ENCODE measurements at regions not wholly inside any gene's neighbourhood (a gene's known extent, or its start where the extent isn't known, plus 50 kb on each side); places are given as distances from the start of the nearest gene placed in this dataset.

GRCh38 chr13:69649063-69649392 lies 458.6 kb upstream of the ATXN8OS start:
- H3K4me1 ChIP-seq (ENCODE audit: control insufficient read depth, insufficient read depth, low read length): no peaks in the 10 kb centered on the region
- H3K4me3 ChIP-seq (ENCODE audit: low read length): no peak overlapping the region
- H3K36me3 ChIP-seq (ENCODE audit: control insufficient read depth, insufficient read depth, low read length): no peaks in the 10 kb centered on the region
- no peak for DNase-seq
- H3K9me3 ChIP-seq (replicated peaks; ENCODE audit: control insufficient read depth, low read depth, low read length): peaks cover 7% of the 10 kb centered on the region
- H3K27ac ChIP-seq (ENCODE audit: low read length): no peak overlapping the region
- no CpG with 5 or more reads among the region's 2 CpGs for WGBS (ENCODE audit: insufficient coverage)
- H3K27me3 ChIP-seq (ENCODE audit: control insufficient read depth, insufficient read depth, low read length): no peaks in the 10 kb centered on the region

- Histone ChIP-seq H3K36me3 (ENCODE audit: control insufficient read depth, insufficient read depth, low read length) (no peaks in the 10 kb centered on the region), H3K4me3 (ENCODE audit: low read length) (no peak overlapping the region), H3K4me1 (ENCODE audit: control insufficient read depth, insufficient read depth, low read length) (no peaks in the 10 kb centered on the region), H3K9me3 (replicated peaks; ENCODE audit: control insufficient read depth, low read depth, low read length) (peaks cover 7% of the 10 kb centered on the region), H3K27ac (ENCODE audit: low read length) (no peak overlapping the region), H3K27me3 (ENCODE audit: control insufficient read depth, insufficient read depth, low read length) (no peaks in the 10 kb centered on the region)
- WGBS (ENCODE audit: insufficient coverage): no CpG with 5 or more reads among the region's 3 CpGs
- DNase-seq: no peak
These were observed 459.1 kb upstream of the ATXN8OS start for GRCh38 chr13:69648340-69649062.

GRCh38 chr13:69644447-69644846 lies 463.2 kb upstream of the ATXN8OS start:
- Histone ChIP-seq H3K4me3 (ENCODE audit: low read length) (no peak overlapping the region), H3K36me3 (ENCODE audit: control insufficient read depth, insufficient read depth, low read length) (no peaks in the 10 kb centered on the region), H3K27ac (ENCODE audit: low read length) (no peak overlapping the region), H3K27me3 (ENCODE audit: control insufficient read depth, insufficient read depth, low read length) (no peaks in the 10 kb centered on the region), H3K9me3 (replicated peaks; ENCODE audit: control insufficient read depth, low read depth, low read length) (peaks cover 7% of the 10 kb centered on the region), H3K4me1 (ENCODE audit: control insufficient read depth, insufficient read depth, low read length) (no peaks in the 10 kb centered on the region)
- no peak for DNase-seq

DNA sequence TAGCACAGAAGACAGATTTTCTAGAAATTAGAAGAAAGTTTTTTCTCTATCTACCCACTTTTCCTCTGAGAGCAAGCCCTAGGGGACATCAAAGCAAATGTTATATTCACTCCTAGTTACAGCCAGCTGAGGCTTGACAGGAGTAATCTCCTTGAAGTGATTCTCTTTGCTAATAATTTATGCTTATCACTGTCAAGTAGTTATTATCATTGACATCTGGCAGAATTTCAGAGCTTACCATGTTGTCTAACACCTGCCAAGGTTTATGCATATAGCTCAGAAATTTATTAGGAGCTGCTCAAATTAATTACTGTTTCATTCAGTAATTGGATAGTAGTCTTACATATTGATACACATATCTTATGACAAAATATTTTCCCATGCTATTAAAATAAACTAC lies 465.9 kb upstream of the ATXN8OS start:
- Histone ChIP-seq H3K27me3 (ENCODE audit: control insufficient read depth, insufficient read depth, low read length) (no peaks in the 10 kb centered on the region), H3K4me3 (ENCODE audit: low read length) (no peak overlapping the region), H3K27ac (ENCODE audit: low read length) (no peak overlapping the region), H3K36me3 (ENCODE audit: control insufficient read depth, insufficient read depth, low read length) (no peaks in the 10 kb centered on the region), H3K9me3 (replicated peaks; ENCODE audit: control insufficient read depth, low read depth, low read length) (peaks cover 7% of the 10 kb centered on the region), H3K4me1 (ENCODE audit: control insufficient read depth, insufficient read depth, low read length) (no peaks in the 10 kb centered on the region)
- DNase-seq: no peak

- Histone ChIP-seq H3K27ac (ENCODE audit: low read length) (no peak overlapping the region), H3K4me3 (ENCODE audit: low read length) (no peak overlapping the region), H3K4me1 (ENCODE audit: control insufficient read depth, insufficient read depth, low read length) (no peaks in the 10 kb centered on the region), H3K9me3 (replicated peaks; ENCODE audit: control insufficient read depth, low read depth, low read length) (no peaks in the 10 kb centered on the region), H3K36me3 (ENCODE audit: control insufficient read depth, insufficient read depth, low read length) (no peaks in the 10 kb centered on the region), H3K27me3 (ENCODE audit: control insufficient read depth, insufficient read depth, low read length) (no peaks in the 10 kb centered on the region)
- WGBS (ENCODE audit: insufficient coverage): no CpG with 5 or more reads among the region's 1 CpG
- no peak for DNase-seq
These were observed 474.6 kb upstream of the ATXN8OS start for GRCh38 chr13:69633044-69633443.

DNA sequence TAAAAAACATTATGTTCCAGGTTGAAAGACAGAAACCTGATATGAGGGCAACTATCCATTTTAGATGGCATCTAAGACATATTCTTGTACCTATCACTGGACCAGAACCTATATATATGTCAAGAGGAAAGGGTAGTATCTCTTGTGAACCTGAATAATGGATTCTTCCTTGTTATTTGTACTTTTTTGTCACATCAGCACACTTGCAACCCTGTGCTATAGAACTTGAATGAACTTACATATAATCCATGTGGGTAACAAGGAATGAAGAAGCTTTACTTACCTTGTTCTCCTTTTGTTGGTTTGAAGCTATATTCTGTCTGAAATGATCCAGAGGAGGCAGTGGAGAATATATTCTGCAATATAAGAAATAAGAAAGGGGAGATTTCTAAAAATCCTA lies 483.7 kb upstream of the ATXN8OS start:
- no peak for DNase-seq
- Histone ChIP-seq H3K27ac (ENCODE audit: low read length) (no peak overlapping the region), H3K4me1 (ENCODE audit: control insufficient read depth, insufficient read depth, low read length) (no peaks in the 10 kb centered on the region), H3K36me3 (ENCODE audit: control insufficient read depth, insufficient read depth, low read length) (no peaks in the 10 kb centered on the region), H3K9me3 (replicated peaks; ENCODE audit: control insufficient read depth, low read depth, low read length) (no peaks in the 10 kb centered on the region), H3K27me3 (ENCODE audit: control insufficient read depth, insufficient read depth, low read length) (no peaks in the 10 kb centered on the region), H3K4me3 (ENCODE audit: low read length) (no peak overlapping the region)

- no peak overlapping the region for H3K27ac ChIP-seq (ENCODE audit: low read length)
- 38% methylated on average over 2 of the region's 2 CpGs for WGBS (ENCODE audit: insufficient coverage)
- no peaks in the 10 kb centered on the region for H3K36me3 ChIP-seq (ENCODE audit: control insufficient read depth, insufficient read depth, low read length)
- H3K4me3 ChIP-seq (ENCODE audit: low read length): no peak overlapping the region
- H3K4me1 ChIP-seq (ENCODE audit: control insufficient read depth, insufficient read depth, low read length): no peaks in the 10 kb centered on the region
- no peaks in the 10 kb centered on the region for H3K27me3 ChIP-seq (ENCODE audit: control insufficient read depth, insufficient read depth, low read length)
- H3K9me3 ChIP-seq (replicated peaks; ENCODE audit: control insufficient read depth, low read depth, low read length): no peaks in the 10 kb centered on the region
- DNase-seq: no peak
These were observed 488.0 kb upstream of the ATXN8OS start for GRCh38 chr13:69619651-69620050.

DNA sequence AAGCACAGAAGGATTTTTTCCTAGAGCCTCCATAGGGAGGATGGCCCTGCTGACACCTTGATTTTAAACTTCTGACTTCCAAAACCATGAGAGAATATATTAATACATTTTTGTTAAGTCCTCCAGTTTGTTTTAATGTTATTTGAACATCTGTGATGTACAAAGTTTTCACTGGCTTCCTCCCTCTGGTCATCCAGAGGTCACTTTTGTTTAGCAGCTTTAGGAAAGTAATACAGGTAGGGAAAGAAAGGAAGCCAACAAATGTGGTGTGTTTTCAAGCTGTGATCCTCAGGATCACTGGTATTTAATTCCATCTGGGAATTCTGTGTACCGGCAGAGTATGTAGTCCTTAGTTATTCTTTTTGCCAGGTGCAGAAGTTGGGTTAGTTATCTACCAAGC lies 488.8 kb upstream of the ATXN8OS start:
- peak; percentile 6 for DNase-seq
- Histone ChIP-seq H3K4me3 (ENCODE audit: low read length) (no peak overlapping the region), H3K27ac (ENCODE audit: low read length) (no peak overlapping the region), H3K27me3 (ENCODE audit: control insufficient read depth, insufficient read depth, low read length) (no peaks in the 10 kb centered on the region), H3K36me3 (ENCODE audit: control insufficient read depth, insufficient read depth, low read length) (no peaks in the 10 kb centered on the region), H3K4me1 (ENCODE audit: control insufficient read depth, insufficient read depth, low read length) (no peaks in the 10 kb centered on the region), H3K9me3 (replicated peaks; ENCODE audit: control insufficient read depth, low read depth, low read length) (no peaks in the 10 kb centered on the region)
- no CpG with 5 or more reads among the region's 1 CpG for WGBS (ENCODE audit: insufficient coverage)

- H3K36me3 ChIP-seq (ENCODE audit: control insufficient read depth, insufficient read depth, low read length): no peaks in the 10 kb centered on the region
- no peaks in the 10 kb centered on the region for H3K4me1 ChIP-seq (ENCODE audit: control insufficient read depth, insufficient read depth, low read length)
- no peak overlapping the region for H3K4me3 ChIP-seq (ENCODE audit: low read length)
- H3K9me3 ChIP-seq (replicated peaks; ENCODE audit: control insufficient read depth, low read depth, low read length): no peaks in the 10 kb centered on the region
- no peaks in the 10 kb centered on the region for H3K27me3 ChIP-seq (ENCODE audit: control insufficient read depth, insufficient read depth, low read length)
- no CpG with 5 or more reads among the region's 4 CpGs for WGBS (ENCODE audit: insufficient coverage)
- no peak for DNase-seq
- H3K27ac ChIP-seq (ENCODE audit: low read length): no peak overlapping the region
These were observed 489.2 kb upstream of the ATXN8OS start for GRCh38 chr13:69618393-69618792.

- no peaks in the 10 kb centered on the region for H3K27me3 ChIP-seq (ENCODE audit: control insufficient read depth, insufficient read depth, low read length)
- H3K36me3 ChIP-seq (ENCODE audit: control insufficient read depth, insufficient read depth, low read length): no peaks in the 10 kb centered on the region
- no peaks in the 10 kb centered on the region for H3K4me1 ChIP-seq (ENCODE audit: control insufficient read depth, insufficient read depth, low read length)
- H3K9me3 ChIP-seq (replicated peaks; ENCODE audit: control insufficient read depth, low read depth, low read length): no peaks in the 10 kb centered on the region
- DNase-seq: no peak
- no peak overlapping the region for H3K27ac ChIP-seq (ENCODE audit: low read length)
- no peak overlapping the region for H3K4me3 ChIP-seq (ENCODE audit: low read length)
- no CpG with 5 or more reads among the region's 2 CpGs for WGBS (ENCODE audit: insufficient coverage)
These were observed 490.0 kb upstream of the ATXN8OS start for GRCh38 chr13:69617587-69617986.

DNA sequence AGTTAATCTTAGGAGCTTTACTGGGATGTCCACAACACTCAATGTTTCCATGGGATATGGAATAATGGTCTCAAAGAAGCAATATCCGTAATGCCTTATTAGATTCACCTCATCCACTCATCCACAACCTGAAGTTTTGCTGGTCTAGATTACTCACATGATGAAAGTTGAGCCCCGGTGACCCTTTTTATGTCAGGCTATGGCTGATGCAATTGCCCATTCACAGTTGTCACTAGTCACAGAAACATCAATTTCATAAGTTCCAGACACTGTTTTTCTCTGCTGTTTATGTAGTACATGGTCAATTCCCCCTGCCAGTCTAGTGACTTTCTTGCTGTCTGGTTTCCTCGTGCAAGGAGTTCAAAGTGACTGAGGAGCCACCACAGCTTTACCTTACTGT lies 491.2 kb upstream of the ATXN8OS start:
- H3K27me3 ChIP-seq (ENCODE audit: control insufficient read depth, insufficient read depth, low read length): no peaks in the 10 kb centered on the region
- 86% methylated on average over 2 of the region's 3 CpGs for WGBS (ENCODE audit: insufficient coverage)
- no peaks in the 10 kb centered on the region for H3K9me3 ChIP-seq (replicated peaks; ENCODE audit: control insufficient read depth, low read depth, low read length)
- H3K27ac ChIP-seq (ENCODE audit: low read length): no peak overlapping the region
- H3K4me3 ChIP-seq (ENCODE audit: low read length): no peak overlapping the region
- H3K36me3 ChIP-seq (ENCODE audit: control insufficient read depth, insufficient read depth, low read length): no peaks in the 10 kb centered on the region
- no peak for DNase-seq
- H3K4me1 ChIP-seq (ENCODE audit: control insufficient read depth, insufficient read depth, low read length): no peaks in the 10 kb centered on the region

Data from muscle of leg (tissue), 3 donors.